ENCODE measurements at regions not wholly inside any gene's neighbourhood (a gene's known extent, or its start where the extent isn't known, plus 50 kb on each side); places are given as distances from the start of the nearest gene placed in this dataset.

- TF ChIP-seq CTCF (IDR thresholded peaks at IDR 0.05), result no peak
- TF ChIP-seq POLR2A (IDR thresholded peaks at IDR 0.05), result no peak
Observed at GRCh38 chr6:129923530-129924250, 62.6 kb upstream of the TMEM244 start.
